HL-60/S4 treated with phorbol 12-myristate 13-acetate at 8.2 ng/mL for 4 days and 3 days (cell line): ENCODE measurements at regions not wholly inside any gene's neighbourhood (a gene's known extent, or its start where the extent isn't known, plus 50 kb on each side); places are given as distances from the start of the nearest gene placed in this dataset.

Experiments
- in situ Hi-C: fragments of 300-500 bp; cut with MboI; formaldehyde crosslinking; loops from 2 replicates; pipeline ENCODE4 v1.15.0; 2022; ENCODE audit warnings: low sequenced_read_pairs

GRCh38 chr2:172229125-172229524 is 126.4 kb upstream of the DLX2 start:
- in situ Hi-C loops = no loop called here

- in situ Hi-C loops = no loop called here
Observed at GRCh38 chr2:172230332-172230888, 127.7 kb upstream of the DLX2 start.

GRCh38 chr2:172230889-172231401 is 128.2 kb upstream of the DLX2 start:
- in situ Hi-C loops = no loop called here

- in situ Hi-C loops = no loop called here
Observed at GRCh38 chr2:172231508-172231907, 128.8 kb upstream of the DLX2 start.

- in situ Hi-C loops = no loop called here
Observed at GRCh38 chr2:172232708-172233396, 130.2 kb upstream of the DLX2 start.

GRCh38 chr2:172233987-172234715 is 131.5 kb upstream of the DLX2 start:
- in situ Hi-C loops = no loop called here

GRCh38 chr2:172234716-172235691 is 132.3 kb upstream of the DLX2 start:
- in situ Hi-C loops = no loop called here

- in situ Hi-C loops = no loop called here
Observed at GRCh38 chr2:172239944-172240590, 137.4 kb upstream of the DLX2 start.

GRCh38 chr2:172241222-172241621 is 138.5 kb upstream of the DLX2 start:
- in situ Hi-C loops = no loop called here

- in situ Hi-C loops = no loop called here
Observed at GRCh38 chr2:172242471-172242870, 139.8 kb upstream of the DLX2 start.

- in situ Hi-C loops = no loop called here
Observed at GRCh38 chr2:172242961-172243360, 140.3 kb upstream of the DLX2 start.

- in situ Hi-C loops = no loop called here
Observed at GRCh38 chr2:172244419-172245130, 141.9 kb upstream of the DLX2 start.

- in situ Hi-C loops = no loop called here
Observed at GRCh38 chr2:172246649-172247048, 143.9 kb upstream of the DLX2 start.

GRCh38 chr2:172247203-172247602 is 144.5 kb upstream of the DLX2 start:
- in situ Hi-C loops = no loop called here

GRCh38 chr2:172248381-172248780 is 145.7 kb upstream of the DLX2 start:
- in situ Hi-C loops = no loop called here

- in situ Hi-C loops = no loop called here
Observed at GRCh38 chr2:172248785-172249187, 146.1 kb upstream of the DLX2 start.

- in situ Hi-C loops = no loop called here
Observed at GRCh38 chr2:172249334-172249733, 146.6 kb upstream of the DLX2 start.

GRCh38 chr2:172249986-172250385 is 147.3 kb upstream of the DLX2 start:
- in situ Hi-C loops = no loop called here

- in situ Hi-C loops = no loop called here
Observed at GRCh38 chr2:172251231-172251630, 148.5 kb upstream of the DLX2 start.

GRCh38 chr2:172252154-172252553 is 149.5 kb upstream of the DLX2 start:
- in situ Hi-C loops = no loop called here
